ENCODE measurements at regions not wholly inside any gene's neighbourhood (a gene's known extent, or its start where the extent isn't known, plus 50 kb on each side); places are given as distances from the start of the nearest gene placed in this dataset.

DNA sequence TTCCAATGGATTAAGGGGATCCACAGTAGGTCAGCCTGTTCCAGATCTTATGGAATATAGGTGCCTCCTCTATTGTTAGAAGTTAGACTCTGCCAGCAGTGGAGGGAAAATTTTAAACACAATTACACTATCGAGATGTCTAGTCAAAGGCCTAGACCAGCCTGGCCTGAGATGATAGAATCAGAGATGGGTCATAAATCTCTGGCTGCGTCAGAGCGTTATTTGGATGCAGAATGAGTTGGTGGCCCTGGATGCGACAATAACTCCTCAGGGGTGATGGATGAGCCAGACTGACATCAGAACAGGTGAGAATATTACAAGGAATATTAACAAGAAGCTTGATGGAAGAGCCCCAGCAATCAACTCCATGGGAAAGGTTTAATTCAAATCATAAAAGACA, 149.3 kb upstream of the TCF4 start:
- TF ChIP-seq, protein P1, sequence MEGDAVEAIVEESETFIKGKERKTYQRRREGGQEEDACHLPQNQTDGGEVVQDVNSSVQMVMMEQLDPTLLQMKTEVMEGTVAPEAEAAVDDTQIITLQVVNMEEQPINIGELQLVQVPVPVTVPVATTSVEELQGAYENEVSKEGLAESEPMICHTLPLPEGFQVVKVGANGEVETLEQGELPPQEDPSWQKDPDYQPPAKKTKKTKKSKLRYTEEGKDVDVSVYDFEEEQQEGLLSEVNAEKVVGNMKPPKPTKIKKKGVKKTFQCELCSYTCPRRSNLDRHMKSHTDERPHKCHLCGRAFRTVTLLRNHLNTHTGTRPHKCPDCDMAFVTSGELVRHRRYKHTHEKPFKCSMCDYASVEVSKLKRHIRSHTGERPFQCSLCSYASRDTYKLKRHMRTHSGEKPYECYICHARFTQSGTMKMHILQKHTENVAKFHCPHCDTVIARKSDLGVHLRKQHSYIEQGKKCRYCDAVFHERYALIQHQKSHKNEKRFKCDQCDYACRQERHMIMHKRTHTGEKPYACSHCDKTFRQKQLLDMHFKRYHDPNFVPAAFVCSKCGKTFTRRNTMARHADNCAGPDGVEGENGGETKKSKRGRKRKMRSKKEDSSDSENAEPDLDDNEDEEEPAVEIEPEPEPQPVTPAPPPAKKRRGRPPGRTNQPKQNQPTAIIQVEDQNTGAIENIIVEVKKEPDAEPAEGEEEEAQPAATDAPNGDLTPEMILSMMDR (IDR thresholded peaks at IDR 0.05): no peak
- TF ChIP-seq POLR2A (IDR thresholded peaks at IDR 0.05): no peak
